Karpas-422 (cell line): ENCODE measurements at regions not wholly inside any gene's neighbourhood (a gene's known extent, or its start where the extent isn't known, plus 50 kb on each side); places are given as distances from the start of the nearest gene placed in this dataset.
"Not testable (repeated sequence)": the region's sequence is repeated elsewhere in the genome, so short reads cannot be mapped to it uniquely, and the experiment has no call there.

ENCODE experiments used
- DNase-seq: peaks from one replicate; pipeline ENCODE4 v3.0.0-alpha.2; 2015
- H2AFZ ChIP-seq: fragments of 200-600 bp; sonication (generic); 2 replicates; pipeline ENCODE4 v1.6.1; 2014; ENCODE audit warnings: antibody characterized with exemption, low read length, mixed read lengths
- H3K27ac ChIP-seq: fragments of 200-600 bp; sonication (generic); 2 replicates; pipeline ENCODE4 v1.5.1; 2014; ENCODE audit warnings: mild to moderate bottlenecking, low read length, moderate library complexity
- H3K27me3 ChIP-seq: fragments of 200-600 bp; sonication (generic); 2 replicates; pipeline ENCODE4 v1.6.1; 2014; ENCODE audit warnings: low read length, mixed read lengths
- H3K36me3 ChIP-seq: fragments of 200-600 bp; sonication (generic); 2 replicates; pipeline ENCODE4 v1.6.1; 2014; ENCODE audit warnings: low read length, mixed read lengths; ENCODE audit not compliant: insufficient read depth
- H3K4me1 ChIP-seq: fragments of 200-600 bp; sonication (generic); 2 replicates; pipeline ENCODE4 v1.6.1; 2014; ENCODE audit warnings: mild to moderate bottlenecking, low read length, mixed read lengths
- H3K4me2 ChIP-seq: fragments of 200-600 bp; sonication (generic); 2 replicates; pipeline ENCODE4 v1.6.1; 2014; ENCODE audit warnings: low read length, low read depth, mild to moderate bottlenecking; ENCODE audit not compliant: poor library complexity, severe bottlenecking
- H3K4me3 ChIP-seq: fragments of 200-600 bp; sonication (generic); 2 replicates; pipeline ENCODE4 v1.5.1; 2014; ENCODE audit warnings: mild to moderate bottlenecking, antibody characterized with exemption, low read length, mixed read lengths
- H3K79me2 ChIP-seq: fragments of 200-600 bp; sonication (generic); 2 replicates; pipeline ENCODE4 v1.6.1; 2014; ENCODE audit warnings: mild to moderate bottlenecking, low read length, mixed read lengths
- H3K9ac ChIP-seq: fragments of 200-600 bp; sonication (generic); 2 replicates; pipeline ENCODE4 v1.6.0; 2014; ENCODE audit warnings: low read length
- H3K9me2 ChIP-seq: fragments of 200-600 bp; sonication (generic), shearing (Covaris generic); replicated peaks from 2 replicates; pipeline ENCODE4 v1.6.0; 2014; ENCODE audit warnings: mild to moderate bottlenecking, low read length, moderate library complexity; ENCODE audit not compliant: insufficient read depth
- H3K9me3 ChIP-seq: fragments of 300-700, 200-600 bp; sonication (generic); 2 replicates; pipeline ENCODE4 v1.6.1; 2014; ENCODE audit warnings: low read length, mixed read lengths
- H4K20me1 ChIP-seq: fragments of 200-600 bp; sonication (generic); 2 replicates; pipeline ENCODE4 v1.6.1; 2014; ENCODE audit warnings: mild to moderate bottlenecking, antibody characterized with exemption, low read length, low read depth; ENCODE audit not compliant: insufficient read depth

DNA sequence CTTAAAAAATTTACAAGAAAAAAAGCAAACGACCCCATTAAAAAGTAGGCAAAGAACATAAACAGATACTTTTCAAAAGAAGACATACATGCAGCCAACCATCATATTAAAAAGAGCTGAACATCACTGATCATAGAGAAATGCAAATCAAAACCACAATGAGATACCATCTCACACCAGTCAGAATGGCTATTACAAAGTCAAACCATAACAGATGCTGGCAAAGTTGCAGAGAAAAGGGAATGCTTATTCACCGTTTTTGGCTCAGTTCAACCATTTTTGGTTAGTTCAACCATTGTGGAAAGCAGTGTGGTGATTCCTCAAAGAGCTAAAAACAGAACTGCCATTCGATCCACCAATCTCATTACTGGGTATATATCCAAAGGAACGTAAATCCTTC is 230.6 kb downstream of the FOXG1 start:
- not testable (repeated sequence) for H3K4me2 ChIP-seq, H4K20me1 ChIP-seq, DNase-seq, H3K27me3 ChIP-seq, H3K9ac ChIP-seq, H3K79me2 ChIP-seq, H3K9me2 ChIP-seq, H3K4me1 ChIP-seq, H3K36me3 ChIP-seq, H2AFZ ChIP-seq, H3K4me3 ChIP-seq, H3K27ac ChIP-seq
- peaks cover 60% of the 10 kb centered on the region for H3K9me3 ChIP-seq

DNA sequence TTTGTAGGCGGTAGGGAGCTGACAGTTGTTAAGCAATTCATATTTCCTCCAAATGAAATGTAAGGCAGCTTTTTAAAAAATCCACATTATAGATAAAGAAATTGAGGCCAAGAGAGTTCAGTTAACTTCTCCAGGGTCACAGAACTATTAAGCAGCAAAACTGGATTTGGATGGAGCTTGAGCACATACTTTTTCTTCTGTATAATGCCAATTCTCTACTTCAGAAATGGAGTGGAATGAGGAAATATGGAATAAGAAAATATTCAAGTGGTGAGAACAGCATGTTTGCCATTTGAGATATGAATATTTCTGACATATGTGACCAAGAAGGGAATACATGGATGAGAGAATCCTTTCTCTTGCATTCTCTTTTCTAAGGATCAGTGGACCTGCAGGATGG is 233.1 kb downstream of the FOXG1 start:
- no peaks in the 10 kb centered on the region for H3K9me2 ChIP-seq
- no peak overlapping the region for H3K4me3 ChIP-seq
- no peak overlapping the region for H3K27ac ChIP-seq
- H3K27me3 ChIP-seq = no peaks in the 10 kb centered on the region
- H3K9me3 ChIP-seq = peaks cover 53% of the 10 kb centered on the region
- H3K36me3 ChIP-seq = no peaks in the 10 kb centered on the region
- no peaks in the 10 kb centered on the region for H3K79me2 ChIP-seq
- H3K4me1 ChIP-seq = no peaks in the 10 kb centered on the region
- H4K20me1 ChIP-seq = no peaks in the 10 kb centered on the region
- no peak overlapping the region for H3K9ac ChIP-seq
- no peak overlapping the region for H3K4me2 ChIP-seq
- H2AFZ ChIP-seq = no peak overlapping the region
- no peak for DNase-seq

DNA sequence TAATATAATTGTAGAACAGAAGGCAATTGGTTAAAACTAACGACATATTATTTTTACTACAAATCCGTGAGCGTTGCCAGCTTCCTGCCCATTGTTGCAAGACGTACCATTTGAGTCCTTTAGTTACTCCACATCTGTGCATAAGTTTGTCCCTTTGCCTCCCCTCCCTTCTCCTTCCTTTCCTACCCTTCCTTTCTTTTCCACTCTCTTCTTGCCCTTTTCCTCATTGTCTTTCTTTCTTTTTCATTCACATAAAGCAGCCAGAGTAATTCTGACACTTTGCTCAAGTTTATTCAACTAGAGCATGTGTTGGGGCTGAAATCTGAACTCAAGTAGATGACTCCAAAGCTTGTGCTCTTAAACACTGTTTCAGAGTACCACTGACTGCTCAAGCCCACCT is 239.1 kb downstream of the FOXG1 start:
- peaks cover 33% of the 10 kb centered on the region for H3K9me3 ChIP-seq
- DNase-seq = no peak
- no peaks in the 10 kb centered on the region for H3K4me1 ChIP-seq
- no peaks in the 10 kb centered on the region for H3K27me3 ChIP-seq
- no peak overlapping the region for H3K4me2 ChIP-seq
- no peaks in the 10 kb centered on the region for H4K20me1 ChIP-seq
- no peaks in the 10 kb centered on the region for H3K36me3 ChIP-seq
- H2AFZ ChIP-seq = no peak overlapping the region
- no peak overlapping the region for H3K4me3 ChIP-seq
- no peaks in the 10 kb centered on the region for H3K79me2 ChIP-seq
- H3K9ac ChIP-seq = no peak overlapping the region
- H3K27ac ChIP-seq = no peak overlapping the region
- no peaks in the 10 kb centered on the region for H3K9me2 ChIP-seq

DNA sequence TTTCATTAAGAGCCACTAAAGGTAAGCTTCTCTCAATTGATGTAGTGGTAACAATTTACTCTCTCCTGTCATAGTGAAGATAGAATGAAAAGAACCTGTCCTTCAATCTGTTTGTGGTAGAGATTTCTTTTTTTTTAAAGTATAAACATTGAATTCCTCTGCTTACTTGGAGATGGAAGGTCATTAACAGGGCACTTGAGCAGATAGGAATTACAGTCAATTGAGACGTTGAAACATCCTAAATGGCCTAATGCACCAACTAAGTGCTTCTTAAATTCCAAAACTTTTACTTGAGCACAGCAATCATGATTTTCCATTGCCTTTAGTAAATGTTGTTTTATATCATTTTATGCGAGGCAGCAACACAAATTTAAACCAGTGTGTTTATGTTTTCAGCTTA is 241.4 kb downstream of the FOXG1 start:
- Histone ChIP-seq H3K4me1 (no peaks in the 10 kb centered on the region), H3K4me3 (no peak overlapping the region), H3K27me3 (no peaks in the 10 kb centered on the region)

DNA sequence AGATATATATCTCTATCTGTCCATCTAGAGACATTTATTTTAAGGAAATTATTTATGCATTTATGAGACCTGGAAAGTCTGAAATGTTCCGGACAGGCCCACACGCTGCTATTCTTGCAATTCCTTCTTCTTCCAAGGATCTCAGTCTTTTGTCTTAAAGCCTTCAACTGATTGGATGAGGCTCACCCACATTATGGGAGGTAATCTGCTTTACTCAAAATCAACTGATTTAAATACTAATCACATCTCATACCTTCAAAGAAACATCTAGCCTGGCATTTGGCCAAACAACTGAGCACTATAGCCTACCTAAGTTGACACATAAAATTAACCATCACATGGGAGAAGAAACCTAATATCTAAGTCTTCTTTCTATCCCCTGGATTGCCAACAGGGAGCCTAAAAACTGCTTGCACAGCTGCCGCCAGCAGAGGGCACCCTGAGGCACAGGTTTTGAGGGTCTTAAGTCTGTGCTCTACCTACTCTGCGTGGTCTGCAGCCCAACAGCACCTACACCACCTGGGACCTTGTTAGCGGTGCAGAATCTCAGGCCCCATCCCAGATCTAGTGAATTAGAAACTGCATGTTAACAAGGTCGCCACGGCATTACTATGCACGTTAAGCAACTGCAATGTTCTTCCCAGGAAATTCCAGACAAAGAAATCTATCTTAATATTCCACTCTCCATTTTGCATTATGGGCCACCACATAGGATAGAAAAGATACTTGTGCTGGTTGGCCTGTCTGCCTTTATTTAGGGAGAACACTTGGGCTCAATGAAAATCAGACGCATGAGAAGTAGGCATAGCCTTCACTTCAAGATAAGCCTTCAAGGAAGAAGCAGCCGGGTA is 249.7 kb downstream of the FOXG1 start:
- Histone ChIP-seq H3K79me2 (no peaks in the 10 kb centered on the region), H3K4me1 (no peaks in the 10 kb centered on the region), H3K9ac (no peak overlapping the region), H3K4me2 (no peak overlapping the region), H2AFZ (no peak overlapping the region), H3K27me3 (no peaks in the 10 kb centered on the region), H3K9me2 (no peaks in the 10 kb centered on the region), H3K4me3 (no peak overlapping the region), H3K9me3 (peaks cover 59% of the 10 kb centered on the region), H3K36me3 (no peaks in the 10 kb centered on the region), H4K20me1 (no peaks in the 10 kb centered on the region), H3K27ac (no peak overlapping the region)
- DNase-seq = peak; percentile 81

More for the DNA sequence above, 241.4 kb downstream of the FOXG1 start:
- Histone ChIP-seq H3K27ac (no peak overlapping the region), H4K20me1 (no peaks in the 10 kb centered on the region), H3K36me3 (no peaks in the 10 kb centered on the region), H3K9ac (no peak overlapping the region), H3K79me2 (no peaks in the 10 kb centered on the region), H3K4me2 (no peak overlapping the region), H3K9me2 (no peaks in the 10 kb centered on the region), H3K9me3 (peaks cover 47% of the 10 kb centered on the region), H2AFZ (no peak overlapping the region)
- no peak for DNase-seq

DNA sequence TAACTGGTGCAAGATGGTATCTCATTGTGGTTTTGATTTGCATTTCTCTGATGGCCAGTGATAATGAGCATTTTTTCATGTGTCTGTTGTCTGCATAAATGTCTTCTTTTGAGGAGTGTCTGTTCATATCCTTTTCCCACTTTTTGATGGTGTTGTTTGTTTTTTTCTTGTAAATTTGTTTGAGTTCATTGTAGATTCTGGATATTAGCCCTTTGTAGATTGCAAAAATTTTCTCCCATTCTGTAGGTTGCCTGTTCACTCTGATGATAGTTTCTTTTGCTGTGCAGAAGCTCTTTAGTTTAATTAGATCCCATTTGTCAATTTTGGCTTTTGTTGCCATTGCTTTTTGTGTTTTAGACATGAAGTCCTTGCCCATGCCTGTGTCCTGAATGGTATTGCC is 256.9 kb downstream of the FOXG1 start:
- H3K9me2 ChIP-seq, H3K4me2 ChIP-seq, H3K27me3 ChIP-seq, H3K27ac ChIP-seq, H3K36me3 ChIP-seq, H3K4me1 ChIP-seq, H3K4me3 ChIP-seq, H3K79me2 ChIP-seq, DNase-seq, H3K9ac ChIP-seq, H4K20me1 ChIP-seq, H2AFZ ChIP-seq: not testable (repeated sequence)
- peaks cover 45% of the 10 kb centered on the region for H3K9me3 ChIP-seq

DNA sequence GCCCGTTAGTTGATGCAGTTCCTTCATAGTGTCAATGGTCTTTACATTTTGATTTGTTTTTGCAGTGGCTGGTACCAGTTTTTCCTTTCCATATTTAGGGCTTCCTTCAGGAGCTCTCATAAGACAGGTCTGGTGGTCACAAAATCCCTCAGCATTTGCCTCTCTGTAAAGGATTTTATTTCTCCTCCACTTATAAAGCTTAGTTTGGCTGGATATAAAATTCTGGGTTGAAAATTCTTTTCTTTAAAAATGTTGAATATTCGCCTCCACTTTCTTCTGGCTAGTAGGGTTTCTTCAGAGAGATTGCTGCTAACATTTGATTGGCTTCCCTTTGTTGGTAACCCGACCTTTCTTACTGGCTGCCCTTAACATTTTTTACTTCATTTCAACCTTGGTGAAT is 260.9 kb downstream of the FOXG1 start:
- H3K9ac ChIP-seq, H2AFZ ChIP-seq, DNase-seq, H3K79me2 ChIP-seq, H3K4me3 ChIP-seq, H3K4me2 ChIP-seq, H3K9me2 ChIP-seq, H3K27ac ChIP-seq, H4K20me1 ChIP-seq, H3K36me3 ChIP-seq, H3K27me3 ChIP-seq, H3K4me1 ChIP-seq: not testable (repeated sequence)
- peaks cover 54% of the 10 kb centered on the region for H3K9me3 ChIP-seq

DNA sequence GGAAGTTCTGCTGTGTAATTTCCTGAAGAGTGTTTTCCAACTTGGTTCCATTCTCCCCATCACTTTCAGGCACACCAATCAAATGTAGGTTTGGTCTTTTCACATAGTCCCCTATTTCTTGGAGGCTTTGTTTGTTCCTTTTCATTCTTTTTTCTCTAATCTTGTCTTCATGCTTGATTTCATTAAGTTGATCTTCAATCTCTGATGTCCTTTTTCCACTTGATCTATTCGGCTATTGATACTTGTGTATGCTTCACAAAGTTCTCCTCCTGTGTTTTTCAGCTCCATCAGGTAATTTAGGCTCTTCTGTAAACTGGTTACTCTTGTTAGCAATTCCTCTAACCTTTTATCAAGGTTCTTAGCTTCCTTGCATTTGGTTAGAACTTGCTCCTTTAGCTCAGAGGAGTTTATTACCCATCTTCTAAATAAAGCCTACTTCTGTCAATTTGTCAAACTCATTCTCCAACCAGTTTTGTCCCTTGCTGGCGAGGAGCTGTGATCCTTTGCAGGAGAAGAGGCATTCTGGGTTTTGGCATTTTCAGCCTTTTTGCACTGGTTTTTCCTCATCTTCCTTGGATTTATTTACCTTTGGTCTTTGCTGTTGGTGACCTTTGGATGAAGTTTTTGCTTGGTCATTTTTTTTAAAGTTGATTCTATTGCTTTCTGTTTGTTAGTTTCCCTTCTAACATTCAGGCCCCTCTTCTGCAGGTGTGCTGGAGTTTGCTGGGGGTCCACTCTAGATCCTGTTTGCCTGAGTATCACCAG is 261.5 kb downstream of the FOXG1 start:
- not testable (repeated sequence) for H4K20me1 ChIP-seq, H3K9ac ChIP-seq, H3K9me2 ChIP-seq, H3K27ac ChIP-seq, DNase-seq, H3K79me2 ChIP-seq, H2AFZ ChIP-seq, H3K4me2 ChIP-seq, H3K27me3 ChIP-seq, H3K36me3 ChIP-seq, H3K4me1 ChIP-seq, H3K4me3 ChIP-seq
- peaks cover 59% of the 10 kb centered on the region for H3K9me3 ChIP-seq
